ENCODE measurements at regions not wholly inside any gene's neighbourhood (a gene's known extent, or its start where the extent isn't known, plus 50 kb on each side); places are given as distances from the start of the nearest gene placed in this dataset.

GRCh38 chr4:18882468-18882867 is 860.9 kb upstream of the LCORL start:
- TF ChIP-seq, protein P1, sequence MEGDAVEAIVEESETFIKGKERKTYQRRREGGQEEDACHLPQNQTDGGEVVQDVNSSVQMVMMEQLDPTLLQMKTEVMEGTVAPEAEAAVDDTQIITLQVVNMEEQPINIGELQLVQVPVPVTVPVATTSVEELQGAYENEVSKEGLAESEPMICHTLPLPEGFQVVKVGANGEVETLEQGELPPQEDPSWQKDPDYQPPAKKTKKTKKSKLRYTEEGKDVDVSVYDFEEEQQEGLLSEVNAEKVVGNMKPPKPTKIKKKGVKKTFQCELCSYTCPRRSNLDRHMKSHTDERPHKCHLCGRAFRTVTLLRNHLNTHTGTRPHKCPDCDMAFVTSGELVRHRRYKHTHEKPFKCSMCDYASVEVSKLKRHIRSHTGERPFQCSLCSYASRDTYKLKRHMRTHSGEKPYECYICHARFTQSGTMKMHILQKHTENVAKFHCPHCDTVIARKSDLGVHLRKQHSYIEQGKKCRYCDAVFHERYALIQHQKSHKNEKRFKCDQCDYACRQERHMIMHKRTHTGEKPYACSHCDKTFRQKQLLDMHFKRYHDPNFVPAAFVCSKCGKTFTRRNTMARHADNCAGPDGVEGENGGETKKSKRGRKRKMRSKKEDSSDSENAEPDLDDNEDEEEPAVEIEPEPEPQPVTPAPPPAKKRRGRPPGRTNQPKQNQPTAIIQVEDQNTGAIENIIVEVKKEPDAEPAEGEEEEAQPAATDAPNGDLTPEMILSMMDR (IDR thresholded peaks at IDR 0.05; ENCODE audit: insufficient read depth, low read length, poor library complexity, severe bottlenecking): no peak
- no peak for TF ChIP-seq EZH2phosphoT487 (conservative IDR thresholded peaks at IDR 0.05; ENCODE audit: low read length)

Measured in SU-DHL-6 (cell line).